ENCODE measurements at regions not wholly inside any gene's neighbourhood (a gene's known extent, or its start where the extent isn't known, plus 50 kb on each side); places are given as distances from the start of the nearest gene placed in this dataset.

DNA sequence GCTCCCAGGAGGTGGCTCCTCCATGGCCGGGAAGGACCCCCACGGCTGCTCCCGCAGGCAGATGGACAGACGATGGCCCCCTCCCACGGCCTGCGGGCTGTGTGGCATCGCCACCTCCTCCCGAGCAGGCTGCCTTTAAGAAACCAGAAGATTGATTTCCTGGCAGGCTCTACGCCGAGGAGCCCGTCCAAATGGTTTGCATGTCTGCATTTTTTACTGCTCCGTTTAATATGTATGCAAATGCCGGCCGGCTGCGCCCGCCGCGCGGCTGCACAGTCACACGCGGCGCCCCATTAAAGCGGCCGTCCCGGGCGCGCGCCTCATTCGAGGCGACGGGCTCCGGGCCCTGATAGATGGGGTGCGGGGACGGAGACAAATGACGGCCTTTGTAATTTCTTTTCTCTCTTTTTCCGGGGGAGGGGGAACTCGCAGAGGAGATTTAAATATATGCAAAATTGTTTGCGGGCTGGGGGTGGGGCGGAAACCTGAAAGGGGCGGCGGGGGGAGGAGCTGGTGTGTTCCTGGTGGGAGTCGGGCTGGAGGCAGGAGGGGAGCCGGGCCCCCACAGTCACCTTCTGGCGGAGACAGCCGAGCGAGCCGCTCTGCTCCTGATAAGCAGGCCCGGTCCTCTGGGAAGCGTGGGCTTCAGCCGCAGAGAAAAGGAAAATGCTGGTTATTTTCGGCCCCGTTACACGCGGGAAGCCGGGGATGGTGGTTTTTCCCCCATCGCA lies 158.7 kb upstream of the IER5L start (continued):
- TF ChIP-seq PHF8 (conservative IDR thresholded peaks at IDR 0.05; ENCODE audit: low read depth, low read length) (0 out of 2 replicates have a peak, but pooled peaks have one; percentile 29), SP4 (IDR thresholded peaks at IDR 0.05; ENCODE audit: low read length) (no peak), GTF2F1 (IDR thresholded peaks at IDR 0.05; ENCODE audit: borderline replicate concordance, low read depth, low read length) (no peak), NRF1 (IDR thresholded peaks at IDR 0.05; ENCODE audit: low read depth, low read length) (no peak), KDM4A (IDR thresholded peaks at IDR 0.05; ENCODE audit: low read depth, low read length, severe bottlenecking) (peak; percentile 56), MAX (IDR thresholded peaks at IDR 0.05) (no peak; the same call in 1 of the 2 replicates)
- TF ChIP-seq, protein P1, sequence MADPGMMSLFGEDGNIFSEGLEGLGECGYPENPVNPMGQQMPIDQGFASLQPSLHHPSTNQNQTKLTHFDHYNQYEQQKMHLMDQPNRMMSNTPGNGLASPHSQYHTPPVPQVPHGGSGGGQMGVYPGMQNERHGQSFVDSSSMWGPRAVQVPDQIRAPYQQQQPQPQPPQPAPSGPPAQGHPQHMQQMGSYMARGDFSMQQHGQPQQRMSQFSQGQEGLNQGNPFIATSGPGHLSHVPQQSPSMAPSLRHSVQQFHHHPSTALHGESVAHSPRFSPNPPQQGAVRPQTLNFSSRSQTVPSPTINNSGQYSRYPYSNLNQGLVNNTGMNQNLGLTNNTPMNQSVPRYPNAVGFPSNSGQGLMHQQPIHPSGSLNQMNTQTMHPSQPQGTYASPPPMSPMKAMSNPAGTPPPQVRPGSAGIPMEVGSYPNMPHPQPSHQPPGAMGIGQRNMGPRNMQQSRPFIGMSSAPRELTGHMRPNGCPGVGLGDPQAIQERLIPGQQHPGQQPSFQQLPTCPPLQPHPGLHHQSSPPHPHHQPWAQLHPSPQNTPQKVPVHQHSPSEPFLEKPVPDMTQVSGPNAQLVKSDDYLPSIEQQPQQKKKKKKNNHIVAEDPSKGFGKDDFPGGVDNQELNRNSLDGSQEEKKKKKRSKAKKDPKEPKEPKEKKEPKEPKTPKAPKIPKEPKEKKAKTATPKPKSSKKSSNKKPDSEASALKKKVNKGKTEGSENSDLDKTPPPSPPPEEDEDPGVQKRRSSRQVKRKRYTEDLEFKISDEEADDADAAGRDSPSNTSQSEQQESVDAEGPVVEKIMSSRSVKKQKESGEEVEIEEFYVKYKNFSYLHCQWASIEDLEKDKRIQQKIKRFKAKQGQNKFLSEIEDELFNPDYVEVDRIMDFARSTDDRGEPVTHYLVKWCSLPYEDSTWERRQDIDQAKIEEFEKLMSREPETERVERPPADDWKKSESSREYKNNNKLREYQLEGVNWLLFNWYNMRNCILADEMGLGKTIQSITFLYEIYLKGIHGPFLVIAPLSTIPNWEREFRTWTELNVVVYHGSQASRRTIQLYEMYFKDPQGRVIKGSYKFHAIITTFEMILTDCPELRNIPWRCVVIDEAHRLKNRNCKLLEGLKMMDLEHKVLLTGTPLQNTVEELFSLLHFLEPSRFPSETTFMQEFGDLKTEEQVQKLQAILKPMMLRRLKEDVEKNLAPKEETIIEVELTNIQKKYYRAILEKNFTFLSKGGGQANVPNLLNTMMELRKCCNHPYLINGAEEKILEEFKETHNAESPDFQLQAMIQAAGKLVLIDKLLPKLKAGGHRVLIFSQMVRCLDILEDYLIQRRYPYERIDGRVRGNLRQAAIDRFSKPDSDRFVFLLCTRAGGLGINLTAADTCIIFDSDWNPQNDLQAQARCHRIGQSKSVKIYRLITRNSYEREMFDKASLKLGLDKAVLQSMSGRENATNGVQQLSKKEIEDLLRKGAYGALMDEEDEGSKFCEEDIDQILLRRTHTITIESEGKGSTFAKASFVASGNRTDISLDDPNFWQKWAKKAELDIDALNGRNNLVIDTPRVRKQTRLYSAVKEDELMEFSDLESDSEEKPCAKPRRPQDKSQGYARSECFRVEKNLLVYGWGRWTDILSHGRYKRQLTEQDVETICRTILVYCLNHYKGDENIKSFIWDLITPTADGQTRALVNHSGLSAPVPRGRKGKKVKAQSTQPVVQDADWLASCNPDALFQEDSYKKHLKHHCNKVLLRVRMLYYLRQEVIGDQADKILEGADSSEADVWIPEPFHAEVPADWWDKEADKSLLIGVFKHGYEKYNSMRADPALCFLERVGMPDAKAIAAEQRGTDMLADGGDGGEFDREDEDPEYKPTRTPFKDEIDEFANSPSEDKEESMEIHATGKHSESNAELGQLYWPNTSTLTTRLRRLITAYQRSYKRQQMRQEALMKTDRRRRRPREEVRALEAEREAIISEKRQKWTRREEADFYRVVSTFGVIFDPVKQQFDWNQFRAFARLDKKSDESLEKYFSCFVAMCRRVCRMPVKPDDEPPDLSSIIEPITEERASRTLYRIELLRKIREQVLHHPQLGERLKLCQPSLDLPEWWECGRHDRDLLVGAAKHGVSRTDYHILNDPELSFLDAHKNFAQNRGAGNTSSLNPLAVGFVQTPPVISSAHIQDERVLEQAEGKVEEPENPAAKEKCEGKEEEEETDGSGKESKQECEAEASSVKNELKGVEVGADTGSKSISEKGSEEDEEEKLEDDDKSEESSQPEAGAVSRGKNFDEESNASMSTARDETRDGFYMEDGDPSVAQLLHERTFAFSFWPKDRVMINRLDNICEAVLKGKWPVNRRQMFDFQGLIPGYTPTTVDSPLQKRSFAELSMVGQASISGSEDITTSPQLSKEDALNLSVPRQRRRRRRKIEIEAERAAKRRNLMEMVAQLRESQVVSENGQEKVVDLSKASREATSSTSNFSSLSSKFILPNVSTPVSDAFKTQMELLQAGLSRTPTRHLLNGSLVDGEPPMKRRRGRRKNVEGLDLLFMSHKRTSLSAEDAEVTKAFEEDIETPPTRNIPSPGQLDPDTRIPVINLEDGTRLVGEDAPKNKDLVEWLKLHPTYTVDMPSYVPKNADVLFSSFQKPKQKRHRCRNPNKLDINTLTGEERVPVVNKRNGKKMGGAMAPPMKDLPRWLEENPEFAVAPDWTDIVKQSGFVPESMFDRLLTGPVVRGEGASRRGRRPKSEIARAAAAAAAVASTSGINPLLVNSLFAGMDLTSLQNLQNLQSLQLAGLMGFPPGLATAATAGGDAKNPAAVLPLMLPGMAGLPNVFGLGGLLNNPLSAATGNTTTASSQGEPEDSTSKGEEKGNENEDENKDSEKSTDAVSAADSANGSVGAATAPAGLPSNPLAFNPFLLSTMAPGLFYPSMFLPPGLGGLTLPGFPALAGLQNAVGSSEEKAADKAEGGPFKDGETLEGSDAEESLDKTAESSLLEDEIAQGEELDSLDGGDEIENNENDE (IDR thresholded peaks at IDR 0.05; ENCODE audit: insufficient replicate concordance, low read length): no peak
